ENCODE measurements at regions not wholly inside any gene's neighbourhood (a gene's known extent, or its start where the extent isn't known, plus 50 kb on each side); places are given as distances from the start of the nearest gene placed in this dataset.

- no peak for TF ChIP-seq CTCF (IDR thresholded peaks at IDR 0.05)
- TF ChIP-seq POLR2A (IDR thresholded peaks at IDR 0.05; ENCODE audit: low read depth), result no peak
These were observed 150.7 kb upstream of the AGTR1 start for GRCh38 chr3:148546959-148547358.
